Transverse colon (tissue), 3 donors: ENCODE measurements at regions not wholly inside any gene's neighbourhood (a gene's known extent, or its start where the extent isn't known, plus 50 kb on each side); places are given as distances from the start of the nearest gene placed in this dataset.

Experiments used
- CTCF ChIP-seq, 5 experiments: fragments of 200-600 bp in 3 of 5; fragments of 450-650 bp in 2 of 5; sonication (generic) in 3 of 5; IDR thresholded peaks; 1 replicate in 2 of 5; 2 replicates in 3 of 5; pipeline ENCODE4 v1.5.1; 2016 to 2017; ENCODE audit warnings: antibody characterized with exemption in 5 of 5, inconsistent platforms in 3 of 5, mild to moderate bottlenecking in 2 of 5, moderate library complexity in 1 of 5
- EP300 ChIP-seq: sonication (generic); formaldehyde crosslinking; IDR thresholded peaks from one replicate; pipeline ENCODE4 v1.6.1; 2017; ENCODE audit warnings: antibody characterized with exemption, low read depth

GRCh38 chr12:126144603-126145002, 1079.4 kb downstream of the AACS start:
- no peak for TF ChIP-seq CTCF (IDR thresholded peaks at IDR 0.05)
- no peak for TF ChIP-seq EP300
